ENCODE measurements at regions not wholly inside any gene's neighbourhood (a gene's known extent, or its start where the extent isn't known, plus 50 kb on each side); places are given as distances from the start of the nearest gene placed in this dataset.

DNA sequence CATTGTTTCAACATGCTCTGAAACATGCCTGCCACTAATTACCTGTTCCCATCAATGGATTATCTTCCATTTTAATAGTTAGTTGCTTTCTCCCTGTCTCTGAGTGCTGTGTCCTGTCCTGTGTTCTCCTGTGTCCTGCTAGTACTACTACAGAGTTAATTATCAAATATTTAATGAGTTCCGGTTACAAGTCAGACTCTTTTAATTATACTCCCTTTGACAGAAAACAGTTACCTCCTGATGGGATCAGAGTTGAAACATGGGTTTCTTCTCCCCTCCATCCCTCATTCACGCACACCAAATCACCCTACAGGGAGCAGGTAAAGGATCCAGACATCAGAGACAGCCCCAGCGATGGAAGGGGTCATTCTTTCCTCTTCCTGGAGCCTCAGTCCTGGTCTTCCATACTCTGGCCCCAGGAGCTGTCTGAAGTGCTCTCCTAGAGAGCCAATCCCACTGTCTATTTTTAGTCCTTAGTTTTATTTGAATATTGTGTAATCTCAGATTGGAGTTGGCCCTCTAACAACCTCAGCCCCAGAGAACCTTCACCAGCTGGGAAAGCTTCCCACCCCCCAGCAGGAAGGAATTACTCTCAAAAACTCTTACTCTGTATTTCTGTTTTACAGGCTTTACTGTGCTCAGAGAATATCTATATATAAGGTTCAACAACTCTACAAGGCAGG, 137.0 kb upstream of the C2CD4B start:
- POLR2A ChIA-PET, result no interaction called here
- peak; percentile 37 for DNase-seq (ENCODE audit: low read depth, low spot score)
- no peak overlapping the region for H3K4me3 ChIP-seq (ENCODE audit: low read depth, low read length)
- TF ChIP-seq, protein P1, sequence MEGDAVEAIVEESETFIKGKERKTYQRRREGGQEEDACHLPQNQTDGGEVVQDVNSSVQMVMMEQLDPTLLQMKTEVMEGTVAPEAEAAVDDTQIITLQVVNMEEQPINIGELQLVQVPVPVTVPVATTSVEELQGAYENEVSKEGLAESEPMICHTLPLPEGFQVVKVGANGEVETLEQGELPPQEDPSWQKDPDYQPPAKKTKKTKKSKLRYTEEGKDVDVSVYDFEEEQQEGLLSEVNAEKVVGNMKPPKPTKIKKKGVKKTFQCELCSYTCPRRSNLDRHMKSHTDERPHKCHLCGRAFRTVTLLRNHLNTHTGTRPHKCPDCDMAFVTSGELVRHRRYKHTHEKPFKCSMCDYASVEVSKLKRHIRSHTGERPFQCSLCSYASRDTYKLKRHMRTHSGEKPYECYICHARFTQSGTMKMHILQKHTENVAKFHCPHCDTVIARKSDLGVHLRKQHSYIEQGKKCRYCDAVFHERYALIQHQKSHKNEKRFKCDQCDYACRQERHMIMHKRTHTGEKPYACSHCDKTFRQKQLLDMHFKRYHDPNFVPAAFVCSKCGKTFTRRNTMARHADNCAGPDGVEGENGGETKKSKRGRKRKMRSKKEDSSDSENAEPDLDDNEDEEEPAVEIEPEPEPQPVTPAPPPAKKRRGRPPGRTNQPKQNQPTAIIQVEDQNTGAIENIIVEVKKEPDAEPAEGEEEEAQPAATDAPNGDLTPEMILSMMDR (IDR thresholded peaks at IDR 0.05; ENCODE audit: insufficient read depth, low read length, missing control alignments), result no peak
- CTCF ChIA-PET, result interaction anchor here (1.6 kb wide), 1 partner anchor 24 kb away, joined by 5 read pairs; no protein-coding TSS in a partner anchor

DNA sequence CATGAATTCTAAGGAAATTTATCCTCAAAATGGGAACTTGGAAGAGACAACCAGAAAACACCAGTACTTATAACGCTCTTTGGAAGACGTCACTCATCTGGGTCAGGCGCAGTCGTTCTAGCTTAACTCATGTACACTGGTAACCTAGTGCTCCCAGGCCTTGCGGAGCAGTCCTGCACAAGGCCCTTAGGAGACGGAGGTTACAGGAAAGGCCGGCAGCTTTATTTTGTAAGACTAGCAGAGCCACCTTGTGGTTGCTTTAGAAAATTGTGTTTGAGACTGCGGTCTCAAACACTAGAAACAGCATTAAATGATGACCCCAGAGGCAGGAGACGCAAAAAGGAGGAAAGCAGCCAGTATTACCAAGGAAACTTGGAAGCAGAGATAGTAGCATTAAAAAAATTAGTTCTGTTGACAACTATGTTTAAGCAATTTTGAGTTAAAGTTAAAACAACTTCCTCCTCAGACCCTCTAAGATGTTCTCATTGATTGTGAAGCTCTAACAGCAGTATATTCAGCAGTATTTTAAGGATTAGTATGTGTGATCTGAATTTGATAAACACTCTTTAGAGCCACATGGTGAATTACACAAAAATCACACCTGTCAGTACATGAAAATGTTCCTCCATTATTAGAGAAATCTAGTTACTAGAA, 141.9 kb upstream of the C2CD4B start:
- TF ChIP-seq, protein P1 (IDR thresholded peaks at IDR 0.05; ENCODE audit: insufficient read depth, low read length, missing control alignments), result peak; percentile 40
- H3K4me3 ChIP-seq (ENCODE audit: low read depth, low read length), result no peak overlapping the region
- peak; percentile 16 for DNase-seq (ENCODE audit: low read depth, low spot score)
- POLR2A ChIA-PET, result no interaction called here
- CTCF ChIA-PET, result interaction anchor here (0.7 to 2.8 kb wide), 39 partner anchors 9 to 787 kb away, joined by 3 to 30 read pairs (median 4); partner anchors contain the start of gene C2CD4A

DNA sequence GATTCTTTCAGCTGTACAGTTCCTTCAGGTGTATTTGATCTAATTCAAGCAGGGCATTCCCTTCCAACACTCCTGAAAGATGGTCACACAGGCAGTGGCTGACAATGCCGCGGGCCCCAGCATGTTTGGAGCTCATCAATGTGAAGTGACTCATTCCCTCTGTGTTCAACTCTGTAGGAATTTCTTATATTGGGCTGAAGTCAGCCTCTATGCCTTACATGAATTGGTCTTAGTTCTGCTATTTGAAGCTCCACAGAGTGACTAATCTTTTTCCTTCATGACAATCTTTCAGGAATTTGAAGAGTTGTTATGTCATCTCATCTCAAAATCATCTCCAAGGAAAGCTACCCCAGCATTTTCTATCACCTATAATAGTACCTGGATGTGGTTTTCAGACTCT, 142.5 kb upstream of the C2CD4B start:
- peak; percentile 59 for DNase-seq (ENCODE audit: low read depth, low spot score)
- ChIA-PET POLR2A (no interaction called here), CTCF (interaction anchor here (0.7 to 2.8 kb wide), 36 partner anchors 8 to 787 kb away, joined by 3 to 30 read pairs (median 4); no protein-coding TSS in a partner anchor)
- TF ChIP-seq, protein P1 (IDR thresholded peaks at IDR 0.05; ENCODE audit: insufficient read depth, low read length, missing control alignments), result no peak
- H3K4me3 ChIP-seq (ENCODE audit: low read depth, low read length), result no peak overlapping the region

DNA sequence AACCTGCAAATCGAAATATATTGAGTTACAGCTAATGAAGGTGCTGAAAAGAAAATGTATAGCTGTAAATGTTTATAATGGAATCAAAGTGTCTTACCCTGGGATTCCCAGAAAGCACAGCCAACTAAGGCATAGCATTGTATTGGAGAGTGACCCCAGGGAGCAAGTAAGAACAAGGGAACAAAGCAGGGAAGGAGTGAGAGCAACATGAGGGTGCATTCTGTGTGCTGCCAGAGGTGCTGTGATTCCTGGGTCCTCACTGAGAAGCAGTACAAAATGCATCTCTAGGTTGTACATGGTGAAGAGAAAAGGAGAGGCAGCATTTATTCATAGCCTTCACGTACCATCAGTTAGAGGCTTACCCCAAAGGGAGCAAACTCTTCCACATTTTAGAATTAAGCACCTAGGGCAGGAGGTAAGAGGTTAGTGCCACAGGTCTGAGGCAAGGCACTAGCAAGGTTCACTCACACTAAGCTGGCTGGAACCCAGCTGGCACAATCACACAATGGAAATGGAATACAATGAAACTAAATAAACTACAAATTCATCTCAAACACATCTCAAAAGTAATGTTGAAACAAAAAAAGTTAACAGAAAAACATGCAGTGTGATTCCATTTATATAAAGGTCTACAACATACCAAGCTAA, 151.5 kb upstream of the C2CD4B start:
- DNase-seq (ENCODE audit: low read depth, low spot score), result no peak
- no peak overlapping the region for H3K4me3 ChIP-seq (ENCODE audit: low read depth, low read length)
- TF ChIP-seq, protein P1 (IDR thresholded peaks at IDR 0.05; ENCODE audit: insufficient read depth, low read length, missing control alignments), result no peak
- ChIA-PET POLR2A (no interaction called here), CTCF (interaction anchor here (2.4 kb wide), 1 partner anchor 10 kb away, joined by 10 read pairs; no protein-coding TSS in a partner anchor)

GRCh38 chr15:62320259-62320658, 155.2 kb upstream of the C2CD4B start:
- ChIA-PET CTCF (interaction anchor here (3.7 kb wide), 1 partner anchor 13 kb away, joined by 19 read pairs; no protein-coding TSS in a partner anchor), POLR2A (no interaction called here)
- no peak overlapping the region for H3K4me3 ChIP-seq (ENCODE audit: low read depth, low read length)
- no peak for DNase-seq (ENCODE audit: low read depth, low spot score)
- TF ChIP-seq, protein P1 (IDR thresholded peaks at IDR 0.05; ENCODE audit: insufficient read depth, low read length, missing control alignments), result no peak
